Astrocyte (in vitro differentiated cells and primary cell): ENCODE measurements at regions not wholly inside any gene's neighbourhood (a gene's known extent, or its start where the extent isn't known, plus 50 kb on each side); places are given as distances from the start of the nearest gene placed in this dataset.
"Not testable (repeated sequence)": the region's sequence is repeated elsewhere in the genome, so short reads cannot be mapped to it uniquely, and the experiment has no call there.

Source experiments
- DNase-seq: peaks from one replicate; pipeline ENCODE4 v3.0.0-alpha.2; 2010; ENCODE audit warnings: low read depth
- FAIRE-seq: peaks from 2 replicates; lab custom pipeline; 2011; peaks lifted over from hg19 to GRCh38; lab: Jason Lieb, UNC
- H2AFZ ChIP-seq: 2 replicates; pipeline ENCODE4 v1.6.0; 2012; ENCODE audit warnings: low read depth, low read length, inconsistent platforms
- H3K27ac ChIP-seq: 2 replicates; pipeline ENCODE4 v1.5.1; 2011; ENCODE audit warnings: low read depth, low read length, inconsistent platforms
- H3K27me3 ChIP-seq: 2 replicates; pipeline ENCODE4 v1.6.0; 2011; ENCODE audit warnings: low read length, inconsistent platforms; ENCODE audit not compliant: insufficient read depth
- H3K36me3 ChIP-seq: 2 replicates; pipeline ENCODE4 v1.5.1; 2011; ENCODE audit warnings: low read length, inconsistent platforms; ENCODE audit not compliant: insufficient read depth
- H3K4me1 ChIP-seq: 2 replicates; pipeline ENCODE4 v1.5.1; 2011; ENCODE audit warnings: low read length, inconsistent platforms; ENCODE audit not compliant: insufficient read depth
- H3K4me2 ChIP-seq: 2 replicates; pipeline ENCODE4 v1.6.0; 2012; ENCODE audit warnings: low read length, inconsistent platforms
- H3K4me3 ChIP-seq: 2 replicates; pipeline ENCODE4 v1.5.1; 2011; ENCODE audit warnings: low read depth, mild to moderate bottlenecking, low read length, inconsistent platforms; ENCODE audit not compliant: insufficient read depth
- H3K79me2 ChIP-seq: 2 replicates; pipeline ENCODE4 v1.6.0; 2012; ENCODE audit warnings: mild to moderate bottlenecking, low read length, inconsistent platforms; ENCODE audit not compliant: insufficient read depth
- H3K9ac ChIP-seq: 2 replicates; pipeline ENCODE4 v1.6.0; 2012; ENCODE audit warnings: mild to moderate bottlenecking, low read length, inconsistent platforms
- H3K9me3 ChIP-seq: 2 replicates; pipeline ENCODE4 v1.5.1; 2012; ENCODE audit warnings: low read depth, mild to moderate bottlenecking, low read length, inconsistent platforms; ENCODE audit not compliant: insufficient read depth
- H4K20me1 ChIP-seq: 2 replicates; pipeline ENCODE4 v1.6.0; 2012; ENCODE audit warnings: low read length, inconsistent platforms; ENCODE audit not compliant: insufficient read depth
- H3K27ac Mint-ChIP-seq: one replicate; pipeline ENCODE4 v1.8.0; 2021; ENCODE audit warnings: mild to moderate bottlenecking, mixed read lengths; ENCODE audit not compliant: unreplicated experiment
- H3K27me3 Mint-ChIP-seq: one replicate; pipeline ENCODE4 v1.8.0; 2021; ENCODE audit warnings: low read depth, mixed read lengths; ENCODE audit not compliant: unreplicated experiment
- H3K36me3 Mint-ChIP-seq: one replicate; pipeline ENCODE4 v1.8.0; 2021; ENCODE audit warnings: low read depth, mixed read lengths; ENCODE audit not compliant: unreplicated experiment
- H3K4me1 Mint-ChIP-seq: one replicate; pipeline ENCODE4 v1.8.0; 2021; ENCODE audit warnings: low read depth, mixed read lengths; ENCODE audit not compliant: unreplicated experiment
- H3K4me3 Mint-ChIP-seq: one replicate; pipeline ENCODE4 v1.8.0; 2021; ENCODE audit warnings: mild to moderate bottlenecking, moderate library complexity, mixed read lengths; ENCODE audit not compliant: unreplicated experiment
- H3K9me3 Mint-ChIP-seq: one replicate; pipeline ENCODE4 v1.8.0; 2021; ENCODE audit warnings: mild to moderate bottlenecking, mixed read lengths; ENCODE audit not compliant: unreplicated experiment
- CTCF ChIP-seq: IDR thresholded peaks from 2 replicates; pipeline ENCODE4 v1.5.1; 2011; ENCODE audit warnings: low read depth, mild to moderate bottlenecking, inconsistent platforms, low read length, moderate library complexity; ENCODE audit not compliant: insufficient read depth
- EZH2 ChIP-seq: IDR thresholded peaks from 2 replicates; pipeline ENCODE4 v1.6.1; 2012; ENCODE audit warnings: mild to moderate bottlenecking, low read length, inconsistent platforms; ENCODE audit not compliant: insufficient read depth

GRCh38 chr4:131976133-131977002 lies 1172.7 kb upstream of the PCDH10 start:
- not testable (repeated sequence) for H3K4me3 Mint-ChIP-seq, FAIRE-seq, H3K36me3 ChIP-seq, H3K9me3 ChIP-seq, H3K27me3 ChIP-seq, H2AFZ ChIP-seq, H3K27me3 Mint-ChIP-seq, H3K79me2 ChIP-seq, H3K4me1 ChIP-seq, H4K20me1 ChIP-seq, H3K36me3 Mint-ChIP-seq, H3K4me2 ChIP-seq, DNase-seq, H3K4me3 ChIP-seq, H3K27ac ChIP-seq, H3K4me1 Mint-ChIP-seq, H3K9ac ChIP-seq, H3K27ac Mint-ChIP-seq
- H3K9me3 Mint-ChIP-seq = peaks cover 13% of the 10 kb centered on the region

GRCh38 chr4:131978120-131978519 lies 1171.0 kb upstream of the PCDH10 start:
- Histone ChIP-seq H3K4me1 (no peaks in the 10 kb centered on the region), H3K27ac (no peak overlapping the region), H3K4me3 (no peak overlapping the region), H3K27me3 (no peaks in the 10 kb centered on the region), H4K20me1 (no peaks in the 10 kb centered on the region), H2AFZ (no peak overlapping the region), H3K36me3 (no peaks in the 10 kb centered on the region), H3K9me3 (peaks cover 8% of the 10 kb centered on the region), H3K79me2 (no peaks in the 10 kb centered on the region), H3K9ac (no peak overlapping the region), H3K4me2 (no peak overlapping the region)
- no peak for TF ChIP-seq EZH2
- no peak for TF ChIP-seq CTCF
- Mint-ChIP-seq H3K27ac (no peak overlapping the region), H3K36me3 (peaks cover 2% of the 10 kb centered on the region), H3K27me3 (no peaks in the 10 kb centered on the region), H3K9me3 (peaks cover 13% of the 10 kb centered on the region), H3K4me3 (no peak overlapping the region), H3K4me1 (no peaks in the 10 kb centered on the region)
- FAIRE-seq = no peak
- no peak for DNase-seq

- Histone ChIP-seq H3K4me1 (no peaks in the 10 kb centered on the region), H3K36me3 (no peaks in the 10 kb centered on the region), H4K20me1 (no peaks in the 10 kb centered on the region), H3K79me2 (no peaks in the 10 kb centered on the region), H3K4me3 (no peak overlapping the region), H3K27me3 (no peaks in the 10 kb centered on the region), H3K9ac (no peak overlapping the region), H2AFZ (no peak overlapping the region), H3K4me2 (no peak overlapping the region), H3K9me3 (no peaks in the 10 kb centered on the region), H3K27ac (no peak overlapping the region)
- no peaks in the 10 kb centered on the region for H3K4me1 Mint-ChIP-seq
- H3K4me3 Mint-ChIP-seq = no peak overlapping the region
- no peaks in the 10 kb centered on the region for H3K9me3 Mint-ChIP-seq
- DNase-seq = no peak
- H3K27ac Mint-ChIP-seq = no peak overlapping the region
- TF ChIP-seq EZH2 = no peak
- TF ChIP-seq CTCF = no peak
- no peaks in the 10 kb centered on the region for H3K27me3 Mint-ChIP-seq
- no peak for FAIRE-seq
- H3K36me3 Mint-ChIP-seq = no peaks in the 10 kb centered on the region
These were observed 1159.5 kb upstream of the PCDH10 start for GRCh38 chr4:131989576-131989975.
